ENCODE measurements at regions not wholly inside any gene's neighbourhood (a gene's known extent, or its start where the extent isn't known, plus 50 kb on each side); places are given as distances from the start of the nearest gene placed in this dataset.
A peak's percentile ranks its signal among the peaks of the same experiment; 100 is the strongest.

DNA sequence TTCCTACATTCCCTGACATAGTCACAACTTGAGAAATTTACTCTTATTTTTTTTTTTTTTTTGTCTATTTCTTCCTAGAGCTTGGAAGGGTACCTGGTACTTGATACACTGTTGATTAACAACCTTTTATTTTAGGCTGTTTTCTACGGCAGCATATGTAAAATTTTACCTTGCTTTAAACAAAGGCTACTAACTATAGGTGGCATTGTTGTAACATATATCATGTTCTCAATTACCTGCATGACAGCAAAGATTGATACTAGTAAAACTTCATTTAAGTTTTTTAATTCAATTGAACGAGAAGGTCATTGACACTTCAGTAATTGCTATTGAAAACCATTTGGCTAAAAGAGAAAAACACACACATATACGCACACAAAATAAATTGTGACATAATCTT lies 238.3 kb upstream of the ESRRG start:
- TF ChIP-seq, protein P1, sequence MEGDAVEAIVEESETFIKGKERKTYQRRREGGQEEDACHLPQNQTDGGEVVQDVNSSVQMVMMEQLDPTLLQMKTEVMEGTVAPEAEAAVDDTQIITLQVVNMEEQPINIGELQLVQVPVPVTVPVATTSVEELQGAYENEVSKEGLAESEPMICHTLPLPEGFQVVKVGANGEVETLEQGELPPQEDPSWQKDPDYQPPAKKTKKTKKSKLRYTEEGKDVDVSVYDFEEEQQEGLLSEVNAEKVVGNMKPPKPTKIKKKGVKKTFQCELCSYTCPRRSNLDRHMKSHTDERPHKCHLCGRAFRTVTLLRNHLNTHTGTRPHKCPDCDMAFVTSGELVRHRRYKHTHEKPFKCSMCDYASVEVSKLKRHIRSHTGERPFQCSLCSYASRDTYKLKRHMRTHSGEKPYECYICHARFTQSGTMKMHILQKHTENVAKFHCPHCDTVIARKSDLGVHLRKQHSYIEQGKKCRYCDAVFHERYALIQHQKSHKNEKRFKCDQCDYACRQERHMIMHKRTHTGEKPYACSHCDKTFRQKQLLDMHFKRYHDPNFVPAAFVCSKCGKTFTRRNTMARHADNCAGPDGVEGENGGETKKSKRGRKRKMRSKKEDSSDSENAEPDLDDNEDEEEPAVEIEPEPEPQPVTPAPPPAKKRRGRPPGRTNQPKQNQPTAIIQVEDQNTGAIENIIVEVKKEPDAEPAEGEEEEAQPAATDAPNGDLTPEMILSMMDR (IDR thresholded peaks at IDR 0.05) = peak in 1 of 4 experiments; percentile 12
- TF ChIP-seq POLR2A (IDR thresholded peaks at IDR 0.05) (no peak), POLR2AphosphoS5 (IDR thresholded peaks at IDR 0.05) (no peak)

Data from prostate gland (tissue), 2 donors.